Sigmoid colon (tissue), 6 donors: ENCODE measurements at regions not wholly inside any gene's neighbourhood (a gene's known extent, or its start where the extent isn't known, plus 50 kb on each side); places are given as distances from the start of the nearest gene placed in this dataset.

Experiments
- DNase-seq: peaks from one replicate; pipeline ENCODE4 v3.0.0-alpha.2; 2019
- H3K27ac ChIP-seq, 4 donors: fragments of 200-600 bp; sonication (generic); one replicate each; pipeline ENCODE4 v1.5.1; 2016 to 2019; ENCODE audit warnings: mild to moderate bottlenecking in 1 of 4
- H3K27me3 ChIP-seq, 3 donors: fragments of 200-600 bp; sonication (generic); one replicate each; pipeline ENCODE4 v1.5.1; 2019; ENCODE audit warnings: mild to moderate bottlenecking in 1 of 3
- H3K36me3 ChIP-seq, 4 donors: fragments of 200-600 bp; sonication (generic); one replicate each; pipeline ENCODE4 v1.5.1; 2016 to 2019
- H3K4me1 ChIP-seq, 4 donors: fragments of 200-600 bp; sonication (generic); one replicate each; pipeline ENCODE4 v1.5.1; 2017 to 2019
- H3K4me3 ChIP-seq, 4 donors: fragments of 200-600 bp; sonication (generic); one replicate each; pipeline ENCODE4 v1.5.1; 2017 to 2019; ENCODE audit warnings: mild to moderate bottlenecking in 2 of 4, moderate library complexity in 1 of 4
- H3K9me3 ChIP-seq, 4 donors: fragments of 200-600 bp in 3 of 4; sonication (generic) in 3 of 4; one replicate each; pipeline versions ENCODE4 v1.5.1 to v1.6.1; 2013 to 2019
- CTCF ChIP-seq, 4 experiments: fragments of 450-650 bp in 3 of 4; fragments of 200-600 bp in 1 of 4; IDR thresholded peaks; one replicate each; pipeline ENCODE4 v1.5.1; 2016 to 2019; ENCODE audit warnings: antibody characterized with exemption in 4 of 4, mild to moderate bottlenecking in 3 of 4, moderate library complexity in 2 of 4
- EP300 ChIP-seq, 4 donors: sonication (generic); formaldehyde crosslinking; IDR thresholded peaks; one replicate each; pipeline ENCODE4 v1.6.1; 2017; ENCODE audit warnings: antibody characterized with exemption in 4 of 4
- POLR2A ChIP-seq, 2 donors: fragments of 450-650 bp; IDR thresholded peaks; one replicate each; pipeline ENCODE4 v1.6.1; 2016; ENCODE audit warnings: antibody characterized with exemption in 2 of 2, mild to moderate bottlenecking in 2 of 2, moderate library complexity in 2 of 2
- POLR2AphosphoS5 ChIP-seq, 4 donors: sonication (generic); formaldehyde crosslinking; IDR thresholded peaks; one replicate each; pipeline ENCODE4 v1.6.1; 2017; ENCODE audit warnings: antibody characterized with exemption in 4 of 4
- WGBS, 2 donors: extraction: QIAGEN DNeasy Blood & Tissue Kit; methylation state at CpG; one replicate each; pipeline ENCODE4 v1.1.7; 2013; 5-methylcytosine and 5-hydroxymethylcytosine counted together
- intact Hi-C: fragments of 100-400 bp; cut with DNase I; formaldehyde crosslinking; loops from one replicate; pipeline ENCODE4 v1.15.1; 2023
- donor health status: healthy with polysubstance abuse.
- donor health status: healthy.

GRCh38 chr7:109821156-109821555, 1251.5 kb downstream of the DNAJB9 start:
- TF ChIP-seq POLR2A (IDR thresholded peaks at IDR 0.05) (no peak), CTCF (IDR thresholded peaks at IDR 0.05) (no peak), EP300 (IDR thresholded peaks at IDR 0.05) (no peak), POLR2AphosphoS5 (IDR thresholded peaks at IDR 0.05) (no peak)
- Histone ChIP-seq H3K27ac (no peak overlapping the region), H3K27me3 (no peaks in the 10 kb centered on the region), H3K36me3 (no peaks in the 10 kb centered on the region), H3K4me1 (no peaks in the 10 kb centered on the region), H3K4me3 (no peak overlapping the region), H3K9me3 (peaks cover 0 to 6% (median 3%) of the 10 kb centered on the region in 4 donors)
- DNase-seq = no peak
- 83 to 85% methylated on average over 2 of the region's 2 CpGs for WGBS, 2 donors
- intact Hi-C loops = no loop called here

- H3K27ac ChIP-seq = no peak overlapping the region
- H3K36me3 ChIP-seq = no peaks in the 10 kb centered on the region
- H3K4me3 ChIP-seq = no peak overlapping the region
- no peaks in the 10 kb centered on the region for H3K27me3 ChIP-seq
- H3K9me3 ChIP-seq = no peaks in the 10 kb centered on the region
- no peak for TF ChIP-seq CTCF (IDR thresholded peaks at IDR 0.05)
- no peak for TF ChIP-seq POLR2AphosphoS5 (IDR thresholded peaks at IDR 0.05)
- TF ChIP-seq POLR2A (IDR thresholded peaks at IDR 0.05) = no peak
- no peaks in the 10 kb centered on the region for H3K4me1 ChIP-seq
- no peak for DNase-seq
- intact Hi-C loops = no loop called here
Observed at GRCh38 chr7:109834851-109835250, 1256.1 kb upstream of the LRRN3 start.

GRCh38 chr7:109835577-109835976, 1255.3 kb upstream of the LRRN3 start:
- no peaks in the 10 kb centered on the region for H3K36me3 ChIP-seq
- no peak overlapping the region for H3K4me3 ChIP-seq
- H3K27ac ChIP-seq = no peak overlapping the region
- no peaks in the 10 kb centered on the region for H3K27me3 ChIP-seq
- no peaks in the 10 kb centered on the region for H3K4me1 ChIP-seq
- intact Hi-C loops = no loop called here
- no peak for TF ChIP-seq CTCF (IDR thresholded peaks at IDR 0.05)
- TF ChIP-seq POLR2AphosphoS5 (IDR thresholded peaks at IDR 0.05) = no peak
- TF ChIP-seq EP300 (IDR thresholded peaks at IDR 0.05) = no peak
- TF ChIP-seq POLR2A (IDR thresholded peaks at IDR 0.05) = no peak
- no peaks in the 10 kb centered on the region for H3K9me3 ChIP-seq
- DNase-seq = no peak

- TF ChIP-seq POLR2AphosphoS5 (IDR thresholded peaks at IDR 0.05) (no peak), CTCF (IDR thresholded peaks at IDR 0.05) (no peak), EP300 (IDR thresholded peaks at IDR 0.05) (no peak), POLR2A (IDR thresholded peaks at IDR 0.05) (no peak)
- Histone ChIP-seq H3K9me3 (no peaks in the 10 kb centered on the region), H3K27ac (no peak overlapping the region), H3K4me1 (no peaks in the 10 kb centered on the region), H3K27me3 (no peaks in the 10 kb centered on the region), H3K4me3 (no peak overlapping the region), H3K36me3 (no peaks in the 10 kb centered on the region)
- DNase-seq = no peak
- 79 to 83% methylated on average over 3 of the region's 3 CpGs for WGBS, 2 donors
- intact Hi-C loops = no loop called here
Observed at GRCh38 chr7:109836016-109836415, 1254.9 kb upstream of the LRRN3 start.

GRCh38 chr7:109842386-109842785, 1248.5 kb upstream of the LRRN3 start:
- 68 to 81% methylated on average over 4 of the region's 4 CpGs for WGBS, 2 donors
- no peak overlapping the region for H3K4me3 ChIP-seq
- intact Hi-C loops = no loop called here
- no peaks in the 10 kb centered on the region for H3K9me3 ChIP-seq
- H3K36me3 ChIP-seq = no peaks in the 10 kb centered on the region
- no peak overlapping the region for H3K27ac ChIP-seq
- TF ChIP-seq POLR2A (IDR thresholded peaks at IDR 0.05) (no peak), POLR2AphosphoS5 (IDR thresholded peaks at IDR 0.05) (no peak), CTCF (IDR thresholded peaks at IDR 0.05) (no peak), EP300 (IDR thresholded peaks at IDR 0.05) (no peak)
- DNase-seq = no peak
- H3K27me3 ChIP-seq = no peaks in the 10 kb centered on the region
- H3K4me1 ChIP-seq = no peaks in the 10 kb centered on the region
